Cardiac fibroblast (primary cell): ENCODE measurements at regions not wholly inside any gene's neighbourhood (a gene's known extent, or its start where the extent isn't known, plus 50 kb on each side); places are given as distances from the start of the nearest gene placed in this dataset.

ENCODE experiments used
- DNase-seq, 2 donors: peaks; one replicate each; pipeline versions ENCODE4 v3.0.0 to v3.0.0-alpha.2; 2010; ENCODE audit warnings: low read depth in 2 of 2
- H3K4me3 ChIP-seq, 2 donors: replicated peaks in 1 of 2; 1 replicate in 1 of 2; 2 replicates in 1 of 2; pipeline ENCODE4 v1.5.1; 2011; ENCODE audit warnings: low read depth in 2 of 2, low read length in 2 of 2, mild to moderate bottlenecking in 2 of 2, moderate library complexity in 1 of 2
- TF ChIP-seq, protein P1 (sequence below): IDR thresholded peaks from one replicate; pipeline ENCODE4 v1.5.1; 2011; ENCODE audit warnings: low read depth, mild to moderate bottlenecking, low read length, inconsistent platforms

- no peak overlapping the region for H3K4me3 ChIP-seq
- no peak for DNase-seq
- TF ChIP-seq, protein P1, sequence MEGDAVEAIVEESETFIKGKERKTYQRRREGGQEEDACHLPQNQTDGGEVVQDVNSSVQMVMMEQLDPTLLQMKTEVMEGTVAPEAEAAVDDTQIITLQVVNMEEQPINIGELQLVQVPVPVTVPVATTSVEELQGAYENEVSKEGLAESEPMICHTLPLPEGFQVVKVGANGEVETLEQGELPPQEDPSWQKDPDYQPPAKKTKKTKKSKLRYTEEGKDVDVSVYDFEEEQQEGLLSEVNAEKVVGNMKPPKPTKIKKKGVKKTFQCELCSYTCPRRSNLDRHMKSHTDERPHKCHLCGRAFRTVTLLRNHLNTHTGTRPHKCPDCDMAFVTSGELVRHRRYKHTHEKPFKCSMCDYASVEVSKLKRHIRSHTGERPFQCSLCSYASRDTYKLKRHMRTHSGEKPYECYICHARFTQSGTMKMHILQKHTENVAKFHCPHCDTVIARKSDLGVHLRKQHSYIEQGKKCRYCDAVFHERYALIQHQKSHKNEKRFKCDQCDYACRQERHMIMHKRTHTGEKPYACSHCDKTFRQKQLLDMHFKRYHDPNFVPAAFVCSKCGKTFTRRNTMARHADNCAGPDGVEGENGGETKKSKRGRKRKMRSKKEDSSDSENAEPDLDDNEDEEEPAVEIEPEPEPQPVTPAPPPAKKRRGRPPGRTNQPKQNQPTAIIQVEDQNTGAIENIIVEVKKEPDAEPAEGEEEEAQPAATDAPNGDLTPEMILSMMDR = no peak
Measured at GRCh38 chr5:85533341-85534047, 1084.2 kb upstream of the COX7C start.

DNA sequence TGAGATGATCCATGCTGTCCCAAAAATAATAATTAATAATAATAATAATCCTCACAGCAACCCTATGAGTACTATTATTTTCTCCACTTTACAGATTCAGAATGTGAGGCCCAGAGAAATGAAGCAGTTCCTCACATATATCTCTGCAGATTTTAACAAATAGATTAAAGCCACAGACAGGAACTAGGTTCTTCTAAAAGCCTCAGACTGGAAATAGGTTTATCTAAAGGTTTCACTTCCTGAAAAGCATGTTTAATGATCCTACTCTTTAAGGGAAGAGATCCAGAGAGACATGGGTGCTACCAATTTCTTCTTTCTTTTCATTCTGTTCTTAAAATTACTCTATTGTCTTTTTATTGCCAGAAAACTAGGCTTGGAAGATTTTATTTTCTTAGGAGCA, 1079.4 kb upstream of the COX7C start:
- DNase-seq = no peak
- TF ChIP-seq, protein P1 = no peak
- H3K4me3 ChIP-seq = no peak overlapping the region

GRCh38 chr5:85545129-85545528, 1072.6 kb upstream of the COX7C start:
- DNase-seq = no peak
- TF ChIP-seq, protein P1 = no peak

GRCh38 chr5:85549229-85549628, 1068.5 kb upstream of the COX7C start:
- DNase-seq = no peak
- TF ChIP-seq, protein P1 = no peak
- H3K4me3 ChIP-seq = no peak overlapping the region

More at GRCh38 chr5:85545129-85545528, 1072.6 kb upstream of the COX7C start:
- H3K4me3 ChIP-seq = no peak overlapping the region

DNA sequence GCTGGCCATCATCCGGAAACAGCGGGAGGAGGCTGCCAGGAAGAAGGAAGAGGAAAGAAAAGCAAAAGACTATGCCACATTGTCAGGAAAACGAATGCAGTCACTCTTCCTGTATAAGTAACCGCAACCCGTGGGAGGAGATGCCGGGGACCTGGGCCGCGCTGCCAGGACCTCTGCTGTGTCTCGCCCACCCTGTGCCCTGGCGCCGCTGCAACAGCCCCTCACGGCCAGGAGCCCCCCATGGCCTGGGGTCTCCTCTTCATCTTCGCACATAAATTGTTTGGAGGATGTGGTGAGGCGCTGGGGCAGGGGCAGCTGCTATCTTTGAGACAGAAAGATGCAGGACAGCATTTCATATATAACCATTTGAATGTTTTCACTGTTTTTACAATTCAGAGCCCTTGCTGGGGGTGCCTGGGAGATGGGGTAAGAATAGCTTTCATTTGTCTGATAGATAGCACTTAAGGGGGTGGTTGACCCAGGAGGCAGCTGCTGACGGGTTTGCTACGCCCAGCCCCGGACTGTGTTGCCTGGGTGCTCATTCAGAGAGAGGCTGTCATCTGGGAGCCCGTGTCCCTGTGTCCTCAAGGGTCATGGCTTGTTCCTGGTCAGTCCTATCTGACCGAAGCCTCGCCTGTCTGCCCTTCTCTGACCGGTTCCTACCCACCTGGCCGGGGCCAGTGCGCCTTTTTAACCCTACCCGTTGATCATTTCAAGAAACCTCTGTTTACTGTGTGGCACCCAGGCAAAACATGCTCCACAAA, 1067.7 kb upstream of the COX7C start:
- H3K4me3 ChIP-seq = no peak overlapping the region
- TF ChIP-seq, protein P1 = no peak
- DNase-seq = no peak

DNA sequence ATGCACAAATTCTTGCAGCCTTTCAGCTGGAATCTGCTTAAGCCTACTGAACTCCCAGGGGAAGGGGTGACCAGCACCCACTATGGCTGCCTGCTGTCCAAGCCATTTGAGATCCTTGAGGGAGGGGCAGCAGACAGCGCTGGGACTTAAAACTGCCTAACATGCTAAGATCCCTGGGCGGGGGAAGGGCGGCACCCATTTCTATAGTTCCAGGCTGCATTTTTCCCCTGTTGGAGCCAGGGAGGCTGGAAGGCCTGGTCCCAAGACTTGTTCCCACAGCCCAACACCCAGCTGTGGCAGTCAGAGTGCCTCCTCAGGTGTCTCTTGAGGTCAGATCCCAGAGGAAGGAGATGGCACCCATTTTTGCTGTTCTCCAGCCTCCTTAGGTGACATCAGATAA, 1061.3 kb upstream of the COX7C start:
- TF ChIP-seq, protein P1 = no peak
- no peak for DNase-seq
- H3K4me3 ChIP-seq = no peak overlapping the region
